Activated CD8-positive, alpha-beta memory T cell treated with anti-CD3 and anti-CD28 coated beads for 48 hours (primary cell): ENCODE measurements at regions not wholly inside any gene's neighbourhood (a gene's known extent, or its start where the extent isn't known, plus 50 kb on each side); places are given as distances from the start of the nearest gene placed in this dataset.

ENCODE experiments used
- DNase-seq, 3 experiments: peaks; one replicate each; pipeline ENCODE4 v3.0.0-alpha.2; 2020; ENCODE audit warnings: low read depth in 2 of 3, low spot score in 2 of 3

DNA sequence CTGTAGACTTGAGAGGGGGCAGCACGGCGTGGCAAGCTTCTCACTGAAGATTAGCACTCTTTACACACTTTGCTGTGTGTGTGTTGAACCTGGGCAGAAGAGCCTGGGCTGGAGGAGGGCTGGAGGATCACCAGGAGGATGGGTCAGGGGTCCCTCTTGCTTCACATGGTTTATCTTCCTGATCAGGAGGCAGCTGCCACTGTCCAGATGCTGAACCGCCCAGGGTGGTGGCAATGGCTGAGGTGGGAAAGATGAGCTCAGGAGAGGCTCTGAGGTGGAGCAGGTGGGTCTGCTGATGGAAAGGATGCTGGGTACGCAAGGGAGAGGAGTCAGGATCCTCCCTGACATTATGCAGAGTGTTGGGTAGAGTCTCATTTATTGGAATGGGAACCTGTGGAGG is 191.5 kb downstream of the RAMP3 start:
- no peak for DNase-seq

DNA sequence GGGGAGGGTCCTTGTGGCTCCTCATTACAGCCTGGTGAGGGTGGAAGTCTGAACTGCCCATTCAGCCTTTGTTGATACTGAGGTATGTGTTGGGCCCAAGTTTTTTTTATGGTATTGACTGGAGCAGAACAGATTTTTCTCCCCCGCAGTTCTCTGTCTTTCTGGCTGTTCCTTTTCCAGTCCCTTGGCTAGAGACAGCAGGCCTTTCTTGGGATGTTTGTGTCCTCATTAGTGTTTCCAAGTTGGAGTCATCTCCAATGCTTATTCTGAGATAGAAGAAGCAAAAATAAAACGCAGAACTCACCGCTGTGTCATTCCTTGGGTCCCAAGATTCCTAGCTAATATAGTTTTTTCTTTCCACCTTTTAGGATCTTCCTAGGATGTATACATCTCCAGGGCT is 193.3 kb downstream of the RAMP3 start:
- no peak for DNase-seq

DNA sequence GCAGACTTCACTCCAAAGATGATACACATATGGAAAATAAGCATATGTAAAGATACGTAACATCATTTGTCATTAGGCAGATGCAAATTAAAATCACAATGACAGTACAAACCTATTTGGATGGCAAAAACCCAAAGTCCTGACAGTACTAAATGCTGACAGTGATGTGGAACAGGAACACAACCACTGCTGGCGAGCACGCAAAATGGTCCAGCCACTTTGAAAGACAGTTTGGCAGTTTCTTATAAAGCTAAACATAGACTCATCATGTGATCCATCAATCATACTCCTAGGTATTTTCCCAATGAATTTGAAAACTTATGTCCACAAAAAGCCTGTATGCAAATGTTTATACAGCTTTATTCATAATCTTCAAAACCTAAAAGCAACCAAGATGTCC is 200.7 kb downstream of the RAMP3 start:
- no peak for DNase-seq

DNA sequence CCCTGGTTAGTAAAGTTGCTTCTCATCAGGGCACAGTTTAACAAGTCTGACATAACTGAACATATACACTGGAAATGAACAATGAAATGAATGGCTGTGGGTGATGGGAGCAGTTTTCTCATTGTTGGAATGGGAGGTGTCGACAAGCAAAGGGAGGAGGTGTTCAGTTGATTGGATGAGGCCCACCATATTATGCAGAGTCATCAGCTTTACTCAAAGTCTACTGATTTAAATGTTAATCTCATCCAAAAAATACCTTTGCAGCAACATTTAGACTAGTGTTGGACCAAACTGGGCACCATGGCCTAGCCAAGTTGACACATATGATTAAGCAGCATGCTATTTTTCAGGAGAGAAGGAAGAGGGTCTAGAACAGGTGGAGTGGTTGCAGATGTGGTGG is 201.7 kb downstream of the RAMP3 start:
- DNase-seq, result no peak

DNA sequence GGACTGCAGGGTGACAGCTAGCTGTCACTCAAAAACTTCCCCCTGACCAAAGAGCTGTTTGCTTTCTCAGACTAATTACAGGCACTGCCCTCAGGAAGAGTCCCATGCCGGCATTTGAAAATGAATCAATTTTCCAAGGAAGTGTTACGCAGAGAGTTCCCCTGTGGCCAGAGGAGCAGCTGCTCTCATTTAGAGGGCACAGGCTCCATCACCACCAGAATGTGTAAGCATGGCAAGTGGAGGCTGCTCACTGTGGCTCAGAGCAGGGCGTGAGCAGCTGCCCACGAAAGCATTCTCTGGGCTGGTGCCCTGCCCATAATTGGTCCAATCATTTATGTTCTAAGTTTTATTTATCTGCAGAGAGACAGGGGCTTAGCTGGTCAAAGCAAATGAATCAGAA is 202.2 kb downstream of the RAMP3 start:
- DNase-seq, result no peak

DNA sequence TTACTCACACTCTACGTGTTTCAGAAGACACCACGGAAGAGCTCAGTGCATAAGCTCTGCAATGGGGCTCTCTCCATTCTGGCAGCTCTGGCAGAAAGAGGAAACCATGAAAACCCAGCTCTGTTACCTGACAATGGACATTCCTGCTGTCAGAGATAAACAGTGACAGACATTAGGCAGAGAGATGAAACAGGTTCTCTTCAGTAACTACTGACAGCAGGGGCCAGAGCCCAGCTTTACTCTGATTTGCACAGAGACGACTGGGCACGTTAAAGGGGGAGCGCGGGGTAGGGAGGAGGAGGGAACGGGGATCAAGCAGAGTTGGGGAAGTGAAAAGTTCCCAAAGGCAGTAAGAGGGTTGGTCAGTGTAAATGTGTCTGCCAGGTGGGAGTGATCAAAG is 206.1 kb downstream of the RAMP3 start:
- DNase-seq, result no peak

DNA sequence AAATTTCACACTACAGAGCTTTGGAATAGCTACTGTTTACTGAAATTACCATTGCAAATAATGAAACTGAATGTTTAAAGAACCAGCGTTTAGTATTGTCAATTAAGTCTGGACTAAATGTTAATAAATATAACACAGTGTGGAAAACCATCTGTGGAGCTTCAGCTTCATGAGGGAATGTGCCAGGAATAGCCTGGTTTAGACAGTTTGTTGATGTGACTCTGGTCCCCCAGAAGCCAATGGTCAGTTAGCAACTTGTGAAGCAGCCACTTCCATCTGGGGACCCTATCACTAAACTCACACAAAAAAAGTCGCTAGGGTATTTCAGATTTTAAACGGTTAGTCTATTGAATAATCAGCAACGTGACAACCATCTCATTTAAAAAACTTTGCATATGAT is 207.8 kb downstream of the RAMP3 start:
- DNase-seq, result no peak

DNA sequence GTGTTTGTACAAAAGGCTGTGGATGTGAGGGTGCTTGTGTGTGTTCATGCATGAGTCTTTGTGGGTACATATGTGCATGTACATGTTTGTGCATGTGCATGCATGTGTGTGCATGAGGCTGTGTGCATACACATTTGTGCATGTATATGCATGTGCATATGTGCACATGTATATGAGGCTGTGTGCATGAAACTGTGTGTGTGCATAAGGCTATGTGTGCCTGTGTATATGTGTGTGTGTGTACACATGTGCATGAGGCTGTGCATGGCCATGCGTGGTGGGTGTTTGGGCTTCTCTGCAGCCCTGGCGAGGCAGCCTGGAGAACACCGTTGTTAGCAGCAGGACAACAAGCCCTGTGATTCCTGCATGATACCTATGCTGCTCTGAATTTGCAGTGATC is 207.7 kb upstream of the ADCY1 start:
- DNase-seq, result no peak

DNA sequence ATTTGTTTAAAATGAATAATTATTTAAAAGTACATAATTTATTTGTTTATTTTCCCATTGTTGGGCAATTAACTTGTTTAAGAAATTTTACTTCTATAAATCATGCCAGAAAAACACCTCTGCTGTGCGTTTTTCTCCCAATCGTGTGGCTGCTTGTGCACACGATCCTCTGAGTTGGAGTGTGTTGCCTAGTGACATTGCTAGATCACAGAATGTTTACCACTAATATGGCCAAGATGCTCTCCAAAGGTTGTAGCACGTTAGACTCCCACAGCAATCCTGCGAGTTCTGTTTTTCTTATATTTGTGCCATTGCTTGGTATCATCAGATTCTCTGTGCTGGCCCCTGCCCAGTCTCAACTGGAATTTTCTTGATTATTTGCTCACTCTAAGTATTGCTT is 207.1 kb upstream of the ADCY1 start:
- no peak for DNase-seq

DNA sequence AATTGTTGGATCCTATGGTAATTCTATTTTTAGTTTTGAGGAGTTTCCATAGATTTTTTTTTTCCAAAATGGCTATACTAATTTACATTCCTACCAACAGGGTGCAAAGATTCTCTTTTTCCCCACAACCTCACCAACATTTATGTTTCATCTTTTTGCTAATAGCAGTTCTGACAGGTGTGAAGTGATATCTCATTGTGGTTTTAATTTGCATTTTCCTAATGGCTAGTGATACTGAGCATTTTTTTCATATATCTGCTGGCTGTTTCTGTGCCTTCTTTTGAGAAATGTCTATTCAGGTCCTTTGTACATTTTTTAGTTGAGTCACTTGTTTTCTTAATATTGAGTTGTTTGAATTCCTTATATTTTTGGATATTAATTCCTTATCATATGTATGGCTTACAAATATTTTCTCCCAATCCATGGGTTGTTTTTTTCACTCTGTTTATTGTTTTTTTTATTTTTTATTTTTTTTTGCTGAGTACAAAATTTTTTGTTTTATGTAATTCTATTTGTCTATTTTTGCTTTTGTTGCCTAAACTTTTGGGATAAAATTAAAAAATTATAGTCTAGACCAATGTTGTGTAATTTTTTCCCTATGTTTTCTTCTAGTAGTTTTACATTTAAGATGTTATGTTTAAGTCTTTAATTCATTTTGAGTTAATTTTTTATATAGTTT is 205.9 kb upstream of the ADCY1 start:
- no peak for DNase-seq

DNA sequence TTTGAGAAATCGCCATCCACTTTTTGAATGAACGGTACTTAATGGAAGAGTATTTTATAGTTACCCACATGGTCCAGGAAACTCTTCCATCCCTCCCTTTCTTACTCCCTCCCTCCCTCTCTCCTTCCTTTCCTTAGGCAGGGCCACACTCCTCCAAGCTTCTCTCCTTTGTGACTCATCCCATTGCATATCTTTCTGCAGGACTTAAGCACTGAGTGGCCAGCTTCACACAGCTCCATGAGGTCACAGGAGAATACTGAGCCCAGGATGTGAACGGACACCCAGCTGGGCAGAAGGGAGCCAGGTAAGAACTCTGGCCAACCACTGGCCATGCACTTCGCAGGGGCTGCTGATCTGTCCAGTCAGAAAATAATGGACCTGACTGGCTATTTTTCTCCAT is 189.7 kb upstream of the ADCY1 start:
- no peak for DNase-seq

DNA sequence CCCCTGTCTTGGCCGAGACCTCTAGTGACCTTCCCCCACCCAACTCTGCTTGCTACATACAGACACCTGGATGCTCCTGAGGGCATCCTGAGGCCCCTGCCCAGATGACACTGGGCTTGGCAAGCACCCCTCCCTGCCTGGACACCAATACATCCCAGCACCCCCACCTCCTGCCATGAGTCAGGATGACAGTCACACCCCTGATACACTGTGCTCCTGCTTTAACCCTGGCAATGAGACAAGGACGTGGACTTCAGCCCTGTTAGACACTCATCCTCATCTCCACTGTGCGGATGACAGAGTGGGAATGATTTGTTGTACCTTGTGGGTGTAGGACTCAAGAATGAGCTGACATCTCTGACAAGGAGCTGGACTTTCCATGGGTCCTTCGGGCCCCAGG is 186.3 kb upstream of the ADCY1 start:
- no peak for DNase-seq

DNA sequence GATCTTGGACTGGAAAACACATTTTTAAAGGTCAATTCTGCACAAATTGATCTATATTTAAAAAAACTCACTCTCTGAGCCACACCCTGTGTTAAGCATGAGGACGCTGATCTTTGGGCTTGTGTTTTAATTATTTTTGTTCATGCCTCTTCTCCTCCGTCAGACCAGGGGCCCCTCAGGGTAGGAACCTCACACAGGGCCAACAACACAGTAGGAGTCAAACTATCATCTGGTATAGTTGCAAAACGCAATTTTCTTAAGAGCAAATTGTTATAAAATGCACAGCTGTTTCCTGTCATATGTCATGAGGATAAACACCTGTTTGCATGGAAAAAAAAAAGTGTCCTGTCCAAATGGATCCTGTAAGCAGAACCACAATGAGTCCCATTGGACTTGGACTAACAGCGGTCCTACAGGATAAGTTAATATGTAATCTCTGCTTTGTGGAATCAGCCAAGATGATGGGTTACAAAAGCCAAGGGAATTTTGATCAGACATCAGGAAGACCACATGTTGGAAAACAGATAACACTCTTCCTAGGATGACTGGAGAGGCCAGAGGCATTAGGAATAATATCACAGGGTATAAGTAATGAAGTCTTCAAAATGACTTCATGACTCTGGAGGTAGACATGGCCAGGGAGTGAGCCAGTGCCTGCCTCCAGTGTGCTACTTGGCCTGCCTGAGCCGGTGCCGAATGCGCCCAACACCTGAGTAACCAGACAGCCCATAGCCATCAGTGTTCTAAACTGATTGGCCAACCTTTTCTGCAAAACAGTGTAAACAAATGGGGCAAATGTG is 184.9 kb upstream of the ADCY1 start:
- no peak for DNase-seq

DNA sequence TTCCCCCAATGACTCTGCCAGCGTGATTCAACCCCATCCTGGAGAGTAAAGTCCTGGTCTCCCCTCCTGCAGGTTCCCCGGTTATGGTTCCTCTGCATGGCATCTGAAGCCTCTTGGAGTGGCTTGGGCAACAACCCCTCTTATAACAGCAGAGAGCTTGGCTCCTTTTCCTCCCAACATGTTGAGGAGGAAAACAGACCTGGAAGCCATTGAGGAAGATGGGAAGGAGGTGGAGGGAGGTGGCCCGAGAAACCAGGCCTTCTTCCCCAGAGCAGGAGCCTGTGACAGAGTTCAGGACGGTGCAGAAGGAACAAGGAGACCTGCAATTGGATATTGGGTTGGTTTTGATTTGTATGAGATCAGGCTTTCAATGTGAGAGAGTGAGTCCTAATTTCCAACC is 184.0 kb upstream of the ADCY1 start:
- no peak for DNase-seq

DNA sequence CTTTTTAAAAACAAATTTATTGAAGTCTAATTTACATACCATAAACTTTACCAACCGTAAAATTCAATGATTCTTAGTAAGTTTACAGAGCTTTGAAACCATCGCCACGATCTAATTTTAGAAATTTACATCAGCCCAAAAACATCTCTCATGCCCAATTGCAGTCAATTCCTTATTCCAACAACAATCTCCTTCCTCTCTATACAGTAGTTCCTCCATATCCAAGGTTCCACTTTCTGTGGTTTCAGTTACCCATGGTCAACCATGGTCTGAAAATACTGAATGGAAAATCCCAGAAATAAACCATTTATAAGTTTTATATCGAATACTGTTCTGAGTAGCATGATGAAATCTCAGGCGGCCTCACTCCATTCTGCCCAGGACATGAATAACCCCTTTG is 183.4 kb upstream of the ADCY1 start:
- DNase-seq, result no peak

DNA sequence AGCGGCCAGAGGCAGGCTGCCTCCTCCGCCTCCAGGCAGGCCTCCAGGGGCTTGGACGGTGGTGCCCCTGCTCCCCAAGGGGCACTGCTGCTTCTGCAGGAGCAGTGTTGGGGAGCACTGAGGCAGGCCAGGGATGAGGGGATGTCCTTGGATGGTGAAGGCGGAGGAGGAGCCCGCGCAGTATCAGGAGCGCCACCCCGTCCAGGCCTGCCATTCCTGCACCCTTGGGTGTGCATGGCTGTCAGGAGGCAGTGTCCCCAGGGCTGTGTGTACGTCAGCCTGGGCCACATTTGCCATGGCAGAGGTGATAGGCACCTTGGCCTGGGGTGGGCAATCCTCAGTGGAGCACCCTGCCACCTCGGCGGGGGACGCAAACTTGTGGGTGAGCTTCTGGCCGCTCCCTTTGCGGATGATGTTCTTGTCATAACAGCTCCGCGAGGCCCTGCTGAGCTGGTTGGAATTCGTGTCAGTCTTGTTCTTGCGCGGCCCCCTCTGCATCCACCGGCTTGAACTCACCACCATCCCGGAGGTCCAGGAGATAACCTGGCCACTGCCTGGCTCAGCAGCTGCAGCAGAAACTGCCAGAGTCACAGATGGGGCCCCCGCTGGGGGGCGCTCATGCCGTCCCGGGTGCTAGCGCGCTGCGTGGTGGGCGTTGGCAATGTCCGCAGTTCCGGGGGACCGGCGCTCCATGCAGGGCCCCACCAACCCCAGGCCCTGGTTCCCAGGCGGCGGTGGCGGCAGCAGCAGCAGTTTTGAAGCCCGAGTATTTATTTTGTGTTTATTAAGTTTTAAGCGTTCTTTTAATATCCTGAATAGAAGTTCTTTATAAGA is 182.3 kb upstream of the ADCY1 start:
- DNase-seq, result no peak

DNA sequence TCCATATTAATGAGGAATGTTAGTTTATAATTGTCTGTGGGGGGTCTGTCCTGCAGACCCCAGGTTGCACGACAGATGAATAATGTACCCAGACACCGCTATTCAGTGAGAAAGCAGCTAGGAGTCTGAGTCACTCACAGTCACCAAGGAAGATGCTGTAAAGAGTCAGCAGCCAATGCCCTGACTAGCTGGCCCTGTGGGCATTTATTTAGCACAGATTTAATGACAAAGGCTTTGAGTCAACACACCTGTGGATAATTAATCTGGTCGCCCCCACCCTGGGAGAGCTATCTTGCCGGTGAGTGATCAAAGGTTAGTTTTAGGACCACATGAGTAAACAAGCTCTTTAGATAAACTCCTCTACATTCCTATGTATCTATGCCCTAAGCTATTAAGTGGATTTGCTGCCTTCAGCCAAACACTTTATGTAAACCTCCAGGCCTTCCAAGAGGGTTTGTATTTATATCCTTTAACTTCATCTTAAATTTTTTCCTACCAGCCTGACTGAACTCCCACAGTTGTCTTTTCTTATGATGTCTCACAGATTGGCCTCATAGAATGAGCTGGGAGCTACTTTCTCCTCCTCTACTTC is 180.0 kb upstream of the ADCY1 start:
- no peak for DNase-seq

DNA sequence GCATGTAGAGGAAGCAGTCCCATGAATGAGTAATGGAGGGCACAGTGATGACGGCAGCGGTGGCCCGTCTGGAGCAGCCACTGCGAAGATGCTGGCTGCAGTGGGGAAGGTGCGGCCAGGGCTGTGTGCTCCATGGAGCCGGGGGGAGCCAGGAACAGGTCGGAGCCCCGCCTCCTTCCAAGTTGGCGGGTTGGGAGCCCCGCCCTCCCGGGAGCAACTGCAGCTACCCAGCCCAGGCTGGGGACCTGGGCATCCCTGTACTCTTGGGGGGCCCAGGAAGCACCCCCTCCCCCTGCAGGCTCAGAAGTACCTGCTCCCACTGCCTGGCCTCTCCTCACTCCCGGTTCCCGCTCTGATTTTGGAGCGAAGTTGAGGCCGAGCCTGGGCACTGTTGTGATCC is 175.1 kb upstream of the ADCY1 start:
- no peak for DNase-seq

DNA sequence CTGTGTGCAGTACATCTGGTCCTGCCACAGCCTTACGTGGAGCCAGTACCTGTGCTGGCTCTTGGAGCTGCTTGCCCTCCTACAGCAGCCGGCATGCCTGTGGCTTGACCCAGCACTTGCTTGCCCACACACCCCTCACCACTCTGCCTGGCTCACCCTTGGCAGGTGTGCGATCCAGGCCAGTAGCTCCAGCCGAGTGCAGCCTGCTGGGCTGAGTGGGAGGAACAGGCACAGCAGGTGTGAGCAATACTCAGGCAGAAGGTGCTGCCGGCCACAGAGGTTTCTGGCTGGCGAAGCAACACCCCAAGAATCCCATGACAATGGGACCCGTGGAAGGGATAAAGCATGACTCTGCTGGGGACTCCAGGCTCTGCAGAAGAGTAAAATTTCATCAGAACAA is 173.5 kb upstream of the ADCY1 start:
- DNase-seq, result no peak

DNA sequence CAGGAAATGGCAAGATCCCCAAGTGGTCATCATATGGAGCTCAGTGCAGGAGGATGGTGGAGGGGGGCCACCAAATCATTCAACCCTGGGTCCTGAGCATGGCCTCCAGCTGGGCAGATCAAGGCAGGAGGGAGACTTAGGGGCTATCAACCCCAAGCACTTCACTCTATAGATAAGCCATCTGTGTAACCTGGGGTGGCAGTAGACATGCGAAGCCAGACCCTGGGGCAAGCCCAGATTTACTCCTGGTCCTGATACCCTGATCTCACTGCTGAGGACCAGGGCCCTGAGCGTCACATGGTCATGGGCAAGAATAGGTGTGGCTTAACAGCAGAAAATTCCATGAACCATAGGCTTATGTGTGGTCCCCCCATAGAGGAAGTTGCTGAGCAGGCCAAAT is 173.0 kb upstream of the ADCY1 start:
- DNase-seq, result no peak

DNA sequence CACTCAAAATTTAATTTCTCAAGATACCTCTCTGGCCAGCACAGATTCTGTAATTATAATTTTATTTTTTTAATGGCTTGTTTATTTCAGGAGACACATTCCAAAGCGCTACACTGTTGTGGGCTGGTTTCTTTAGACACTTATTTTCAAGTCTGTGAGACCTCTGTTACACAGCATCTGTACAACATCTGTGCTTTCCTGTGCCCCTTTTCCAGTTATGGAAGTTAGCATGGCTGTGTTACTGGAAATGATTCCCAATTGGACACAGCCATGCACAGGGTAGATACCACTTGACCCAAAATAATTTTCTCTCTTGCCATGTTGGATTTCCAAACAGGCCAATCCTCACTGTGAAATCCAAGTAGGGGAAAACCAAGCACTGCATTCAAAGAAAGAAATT is 172.3 kb upstream of the ADCY1 start:
- no peak for DNase-seq
